ENCODE measurements at regions not wholly inside any gene's neighbourhood (a gene's known extent, or its start where the extent isn't known, plus 50 kb on each side); places are given as distances from the start of the nearest gene placed in this dataset.

GRCh38 chr20:60473211-60473610 is 515.0 kb downstream of the CDH26 start:
- Mint-ChIP-seq H3K27ac (no peak overlapping the region), H3K4me3 (peak overlapping the region in 1 of 10 donors; percentile 29), H3K9me3 (no peaks in the 10 kb centered on the region), H3K27me3 (peaks cover 0 to 8% (median 2%) of the 10 kb centered on the region in 5 donors), H3K4me1 (no peaks in the 10 kb centered on the region), H3K36me3 (no peaks in the 10 kb centered on the region)
- DNase-seq, result no peak
- POLR2A ChIA-PET, result no interaction called here
- ATAC-seq, result no peak

GRCh38 chr20:60474385-60474910 is 516.2 kb downstream of the CDH26 start:
- Mint-ChIP-seq H3K4me1 (no peaks in the 10 kb centered on the region), H3K4me3 (no peak overlapping the region), H3K27ac (no peak overlapping the region), H3K27me3 (peaks cover 0 to 8% (median 2%) of the 10 kb centered on the region in 5 donors), H3K36me3 (no peaks in the 10 kb centered on the region), H3K9me3 (no peaks in the 10 kb centered on the region)
- DNase-seq (no peak), ATAC-seq (no peak)
- POLR2A ChIA-PET, result no interaction called here

- Mint-ChIP-seq H3K4me1 (no peaks in the 10 kb centered on the region), H3K4me3 (no peak overlapping the region), H3K27me3 (peaks cover 0 to 9% (median 2%) of the 10 kb centered on the region in 5 donors), H3K36me3 (no peaks in the 10 kb centered on the region), H3K9me3 (no peaks in the 10 kb centered on the region), H3K27ac (no peak overlapping the region)
- DNase-seq (no peak), ATAC-seq (no peak)
- POLR2A ChIA-PET, result no interaction called here
Observed at GRCh38 chr20:60476045-60476444, 517.8 kb downstream of the CDH26 start.

- H3K4me3 Mint-ChIP-seq, result no peak overlapping the region
- DNase-seq (no peak), ATAC-seq (no peak)
- H3K36me3 Mint-ChIP-seq, result no peaks in the 10 kb centered on the region
- no peaks in the 10 kb centered on the region for H3K4me1 Mint-ChIP-seq
- H3K27me3 Mint-ChIP-seq, result peaks cover 0 to 10% (median 2%) of the 10 kb centered on the region in 5 donors
- no peak overlapping the region for H3K27ac Mint-ChIP-seq
- no peaks in the 10 kb centered on the region for H3K9me3 Mint-ChIP-seq
- POLR2A ChIA-PET, result no interaction called here
Observed at GRCh38 chr20:60477958-60478357, 519.7 kb downstream of the CDH26 start.

- H3K4me1 Mint-ChIP-seq, result no peaks in the 10 kb centered on the region
- DNase-seq (no peak), ATAC-seq (no peak)
- H3K36me3 Mint-ChIP-seq, result no peaks in the 10 kb centered on the region
- POLR2A ChIA-PET, result no interaction called here
- peaks cover 0 to 10% (median 2%) of the 10 kb centered on the region in 5 donors for H3K27me3 Mint-ChIP-seq
- no peak overlapping the region for H3K4me3 Mint-ChIP-seq
- no peaks in the 10 kb centered on the region for H3K9me3 Mint-ChIP-seq
- H3K27ac Mint-ChIP-seq, result no peak overlapping the region
Observed at GRCh38 chr20:60478533-60478932, 520.3 kb downstream of the CDH26 start.

GRCh38 chr20:60480950-60481742 is 522.9 kb downstream of the CDH26 start:
- DNase-seq, result no peak
- no peak overlapping the region for H3K4me3 Mint-ChIP-seq
- no peak overlapping the region for H3K27ac Mint-ChIP-seq
- H3K36me3 Mint-ChIP-seq, result no peaks in the 10 kb centered on the region
- ATAC-seq, result no peak
- POLR2A ChIA-PET, result no interaction called here
- H3K9me3 Mint-ChIP-seq, result no peaks in the 10 kb centered on the region
- peaks cover 2 to 26% (median 16%) of the 10 kb centered on the region in 5 donors for H3K27me3 Mint-ChIP-seq
- H3K4me1 Mint-ChIP-seq, result no peaks in the 10 kb centered on the region

- Mint-ChIP-seq H3K27me3 (peaks cover 0 to 25% (median 14%) of the 10 kb centered on the region in 5 donors), H3K36me3 (no peaks in the 10 kb centered on the region), H3K27ac (no peak overlapping the region), H3K9me3 (no peaks in the 10 kb centered on the region), H3K4me1 (no peaks in the 10 kb centered on the region), H3K4me3 (no peak overlapping the region)
- ATAC-seq (no peak), DNase-seq (no peak)
- POLR2A ChIA-PET, result no interaction called here
Observed at GRCh38 chr20:60481743-60482133, 523.5 kb downstream of the CDH26 start.

- Mint-ChIP-seq H3K27me3 (peaks cover 0 to 27% (median 13%) of the 10 kb centered on the region in 5 donors), H3K4me1 (no peaks in the 10 kb centered on the region), H3K4me3 (no peak overlapping the region), H3K9me3 (no peaks in the 10 kb centered on the region), H3K36me3 (no peaks in the 10 kb centered on the region), H3K27ac (no peak overlapping the region)
- DNase-seq (no peak), ATAC-seq (no peak)
- POLR2A ChIA-PET, result no interaction called here
Observed at GRCh38 chr20:60482221-60483008, 524.2 kb downstream of the CDH26 start.

GRCh38 chr20:60483371-60483770 is 525.1 kb downstream of the CDH26 start:
- DNase-seq (no peak), ATAC-seq (no peak)
- POLR2A ChIA-PET, result no interaction called here
- H3K4me3 Mint-ChIP-seq, result no peak overlapping the region
- H3K4me1 Mint-ChIP-seq, result no peaks in the 10 kb centered on the region
- H3K27me3 Mint-ChIP-seq, result peaks cover 0 to 27% (median 13%) of the 10 kb centered on the region in 5 donors
- H3K9me3 Mint-ChIP-seq, result no peaks in the 10 kb centered on the region
- no peaks in the 10 kb centered on the region for H3K36me3 Mint-ChIP-seq
- H3K27ac Mint-ChIP-seq, result no peak overlapping the region

GRCh38 chr20:60484316-60484715 is 526.1 kb downstream of the CDH26 start:
- Mint-ChIP-seq H3K27ac (no peak overlapping the region), H3K27me3 (peaks cover 0 to 27% (median 13%) of the 10 kb centered on the region in 5 donors), H3K9me3 (no peaks in the 10 kb centered on the region), H3K4me1 (no peaks in the 10 kb centered on the region), H3K36me3 (no peaks in the 10 kb centered on the region), H3K4me3 (no peak overlapping the region)
- POLR2A ChIA-PET, result no interaction called here
- ATAC-seq, result no peak
- DNase-seq, result no peak

- Mint-ChIP-seq H3K27ac (peak overlapping the region in 1 of 10 donors; percentile 57), H3K9me3 (no peaks in the 10 kb centered on the region), H3K4me1 (no peaks in the 10 kb centered on the region), H3K27me3 (peaks cover 0 to 25% (median 13%) of the 10 kb centered on the region in 5 donors), H3K4me3 (no peak overlapping the region), H3K36me3 (no peaks in the 10 kb centered on the region)
- POLR2A ChIA-PET, result no interaction called here
- no peak for ATAC-seq
- DNase-seq, result no peak
Observed at GRCh38 chr20:60485012-60485760, 527.0 kb downstream of the CDH26 start.

- Mint-ChIP-seq H3K27me3 (peaks cover 0 to 25% (median 10%) of the 10 kb centered on the region in 5 donors), H3K4me3 (no peak overlapping the region), H3K36me3 (no peaks in the 10 kb centered on the region), H3K4me1 (no peaks in the 10 kb centered on the region), H3K27ac (no peak overlapping the region), H3K9me3 (no peaks in the 10 kb centered on the region)
- POLR2A ChIA-PET, result no interaction called here
- ATAC-seq (no peak), DNase-seq (no peak)
Observed at GRCh38 chr20:60486315-60486714, 528.1 kb downstream of the CDH26 start.

GRCh38 chr20:60486937-60487336 is 528.7 kb downstream of the CDH26 start:
- no peak overlapping the region for H3K27ac Mint-ChIP-seq
- ATAC-seq (no peak), DNase-seq (no peak)
- H3K4me3 Mint-ChIP-seq, result no peak overlapping the region
- POLR2A ChIA-PET, result no interaction called here
- no peaks in the 10 kb centered on the region for H3K9me3 Mint-ChIP-seq
- H3K4me1 Mint-ChIP-seq, result no peaks in the 10 kb centered on the region
- H3K36me3 Mint-ChIP-seq, result no peaks in the 10 kb centered on the region
- H3K27me3 Mint-ChIP-seq, result peaks cover 0 to 25% (median 10%) of the 10 kb centered on the region in 5 donors
